ENCODE measurements at regions not wholly inside any gene's neighbourhood (a gene's known extent, or its start where the extent isn't known, plus 50 kb on each side); places are given as distances from the start of the nearest gene placed in this dataset.

DNA sequence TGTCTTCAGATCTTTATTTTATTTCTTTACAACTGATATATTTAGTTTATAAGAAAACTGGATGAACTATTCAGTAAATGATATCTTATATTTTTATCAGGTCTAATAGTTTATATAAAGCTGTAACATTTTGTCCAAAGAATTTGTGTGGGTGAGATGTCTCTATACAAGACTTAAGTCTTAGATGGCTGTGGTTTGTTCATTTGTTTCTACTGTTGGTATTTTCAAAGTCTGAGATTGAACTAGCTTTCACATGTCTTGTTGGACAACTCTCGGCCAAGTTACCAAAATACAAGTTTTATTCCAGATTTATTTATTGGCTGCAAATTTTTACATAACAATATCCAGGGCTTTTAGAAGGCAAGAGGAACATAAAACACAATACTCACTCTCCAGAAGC is 286.0 kb downstream of the NR2F1-AS1 start:
- TF ChIP-seq, protein P1, sequence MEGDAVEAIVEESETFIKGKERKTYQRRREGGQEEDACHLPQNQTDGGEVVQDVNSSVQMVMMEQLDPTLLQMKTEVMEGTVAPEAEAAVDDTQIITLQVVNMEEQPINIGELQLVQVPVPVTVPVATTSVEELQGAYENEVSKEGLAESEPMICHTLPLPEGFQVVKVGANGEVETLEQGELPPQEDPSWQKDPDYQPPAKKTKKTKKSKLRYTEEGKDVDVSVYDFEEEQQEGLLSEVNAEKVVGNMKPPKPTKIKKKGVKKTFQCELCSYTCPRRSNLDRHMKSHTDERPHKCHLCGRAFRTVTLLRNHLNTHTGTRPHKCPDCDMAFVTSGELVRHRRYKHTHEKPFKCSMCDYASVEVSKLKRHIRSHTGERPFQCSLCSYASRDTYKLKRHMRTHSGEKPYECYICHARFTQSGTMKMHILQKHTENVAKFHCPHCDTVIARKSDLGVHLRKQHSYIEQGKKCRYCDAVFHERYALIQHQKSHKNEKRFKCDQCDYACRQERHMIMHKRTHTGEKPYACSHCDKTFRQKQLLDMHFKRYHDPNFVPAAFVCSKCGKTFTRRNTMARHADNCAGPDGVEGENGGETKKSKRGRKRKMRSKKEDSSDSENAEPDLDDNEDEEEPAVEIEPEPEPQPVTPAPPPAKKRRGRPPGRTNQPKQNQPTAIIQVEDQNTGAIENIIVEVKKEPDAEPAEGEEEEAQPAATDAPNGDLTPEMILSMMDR (IDR thresholded peaks at IDR 0.05 in 8 of 11, conservative IDR thresholded peaks at IDR 0.05 in 3 of 11): no peak
- TF ChIP-seq POLR2A (IDR thresholded peaks at IDR 0.05): no peak
- no peak for TF ChIP-seq POLR2AphosphoS5 (IDR thresholded peaks at IDR 0.05)

All from spleen (tissue), 7 donors.